Neuron (in vitro differentiated cells): ENCODE measurements at regions not wholly inside any gene's neighbourhood (a gene's known extent, or its start where the extent isn't known, plus 50 kb on each side); places are given as distances from the start of the nearest gene placed in this dataset.

Experiments used
- H2AFZ ChIP-seq: one replicate; pipeline ENCODE4 v1.6.1; 2013; ENCODE audit warnings: low read depth, mild to moderate bottlenecking, inconsistent platforms, low read length, moderate library complexity
- H3K27me3 ChIP-seq: one replicate; pipeline ENCODE4 v1.6.1; 2013; ENCODE audit warnings: low read length; ENCODE audit not compliant: insufficient read depth
- H3K36me3 ChIP-seq: one replicate; pipeline ENCODE4 v1.6.1; 2013; ENCODE audit warnings: low read length; ENCODE audit not compliant: insufficient read depth
- H3K4me1 ChIP-seq: one replicate; pipeline ENCODE4 v1.6.1; 2013; ENCODE audit warnings: low read length; ENCODE audit not compliant: insufficient read depth
- H3K4me3 ChIP-seq: 2 replicates; pipeline ENCODE4 v1.5.1; 2013; ENCODE audit warnings: mild to moderate bottlenecking, low read length, moderate library complexity
- H3K9me3 ChIP-seq: one replicate; pipeline ENCODE4 v1.6.1; 2013; ENCODE audit warnings: low read length

DNA sequence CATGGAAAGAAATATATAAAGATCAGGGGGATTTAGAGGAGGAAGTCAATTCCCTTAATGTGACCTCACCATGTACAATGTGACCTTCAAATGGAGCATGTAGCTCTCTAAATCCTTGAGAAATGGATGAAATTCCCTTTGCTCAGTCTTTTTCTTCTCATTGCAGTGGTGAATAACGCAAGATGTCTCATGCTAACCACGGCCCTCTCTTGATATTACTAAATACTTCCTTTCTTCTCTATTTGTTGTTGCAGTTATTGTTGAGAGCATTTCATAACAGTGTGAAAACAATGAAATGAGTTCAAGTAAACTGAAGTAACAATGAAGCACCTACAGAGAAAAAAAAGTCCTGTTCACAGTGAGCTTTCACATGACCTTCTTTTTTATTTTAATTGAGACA, 55.6 kb downstream of the ZNF281 start:
- Histone ChIP-seq H3K36me3 (no peaks in the 10 kb centered on the region), H3K4me1 (no peaks in the 10 kb centered on the region)

DNA sequence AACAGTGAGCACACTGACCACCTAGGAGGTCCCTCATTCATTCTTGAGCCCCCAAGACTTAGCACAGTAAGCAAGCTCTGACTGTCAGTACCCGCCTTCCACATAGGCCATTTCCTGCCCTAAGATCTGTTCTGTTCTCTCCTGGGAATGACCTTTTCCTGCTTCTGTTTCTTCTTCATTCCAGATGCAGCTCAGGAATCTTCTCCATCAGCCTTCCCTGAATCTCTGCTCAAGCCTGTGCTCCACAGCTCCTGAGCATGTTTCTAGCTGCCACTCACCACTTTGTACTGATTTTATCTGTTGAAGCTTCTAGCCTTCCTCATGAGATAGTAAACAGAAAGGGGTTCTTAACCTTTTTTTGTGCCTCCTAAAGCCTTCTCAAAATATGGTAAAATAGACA, 56.6 kb downstream of the ZNF281 start:
- H3K27me3 ChIP-seq: no peaks in the 10 kb centered on the region
- no peaks in the 10 kb centered on the region for H3K9me3 ChIP-seq
- no peaks in the 10 kb centered on the region for H3K36me3 ChIP-seq
- no peak overlapping the region for H2AFZ ChIP-seq
- H3K4me1 ChIP-seq: no peaks in the 10 kb centered on the region
- H3K4me3 ChIP-seq: no peak overlapping the region

More for the DNA sequence above, 55.6 kb downstream of the ZNF281 start:
- no peak overlapping the region for H3K4me3 ChIP-seq
- H3K9me3 ChIP-seq: no peaks in the 10 kb centered on the region
- no peaks in the 10 kb centered on the region for H3K27me3 ChIP-seq
- no peak overlapping the region for H2AFZ ChIP-seq

- no peaks in the 10 kb centered on the region for H3K9me3 ChIP-seq
- H3K4me1 ChIP-seq: no peaks in the 10 kb centered on the region
- H2AFZ ChIP-seq: no peak overlapping the region
- H3K36me3 ChIP-seq: no peaks in the 10 kb centered on the region
- H3K27me3 ChIP-seq: no peaks in the 10 kb centered on the region
- H3K4me3 ChIP-seq: no peak overlapping the region
Measured at GRCh38 chr1:200351826-200352549, 57.8 kb downstream of the ZNF281 start.

GRCh38 chr1:200351425-200351824, 58.4 kb downstream of the ZNF281 start:
- Histone ChIP-seq H3K9me3 (no peaks in the 10 kb centered on the region), H3K4me3 (no peak overlapping the region)

DNA sequence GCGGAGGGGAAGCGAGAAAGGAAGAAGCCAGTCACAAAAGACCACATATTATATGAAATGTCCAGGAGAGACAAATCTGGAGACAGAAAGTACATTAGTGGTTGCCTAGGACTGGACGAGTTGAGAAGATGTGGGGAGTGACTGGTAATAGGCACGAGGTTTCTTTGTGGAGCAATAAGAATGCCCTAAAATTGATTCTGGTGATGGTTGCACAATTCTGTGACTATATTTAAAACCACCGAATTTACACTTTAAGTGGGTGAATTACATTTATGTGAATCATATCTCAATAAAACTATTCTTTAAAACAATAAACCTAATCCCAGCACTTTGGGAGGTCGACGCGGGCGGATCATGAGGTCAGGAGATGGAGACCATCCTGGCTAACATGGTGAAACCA, 63.1 kb downstream of the ZNF281 start:
- H2AFZ ChIP-seq: no peak overlapping the region
- H3K27me3 ChIP-seq: no peaks in the 10 kb centered on the region
- H3K36me3 ChIP-seq: no peaks in the 10 kb centered on the region
- no peaks in the 10 kb centered on the region for H3K4me1 ChIP-seq
- H3K4me3 ChIP-seq: no peak overlapping the region
- no peaks in the 10 kb centered on the region for H3K9me3 ChIP-seq

More at GRCh38 chr1:200351425-200351824, 58.4 kb downstream of the ZNF281 start:
- no peaks in the 10 kb centered on the region for H3K27me3 ChIP-seq
- no peaks in the 10 kb centered on the region for H3K4me1 ChIP-seq
- no peaks in the 10 kb centered on the region for H3K36me3 ChIP-seq
- H2AFZ ChIP-seq: no peak overlapping the region

GRCh38 chr1:200345520-200345919, 64.3 kb downstream of the ZNF281 start:
- Histone ChIP-seq H3K4me3 (no peak overlapping the region), H3K9me3 (no peaks in the 10 kb centered on the region), H3K36me3 (no peaks in the 10 kb centered on the region), H3K4me1 (no peaks in the 10 kb centered on the region), H3K27me3 (no peaks in the 10 kb centered on the region), H2AFZ (no peak overlapping the region)

DNA sequence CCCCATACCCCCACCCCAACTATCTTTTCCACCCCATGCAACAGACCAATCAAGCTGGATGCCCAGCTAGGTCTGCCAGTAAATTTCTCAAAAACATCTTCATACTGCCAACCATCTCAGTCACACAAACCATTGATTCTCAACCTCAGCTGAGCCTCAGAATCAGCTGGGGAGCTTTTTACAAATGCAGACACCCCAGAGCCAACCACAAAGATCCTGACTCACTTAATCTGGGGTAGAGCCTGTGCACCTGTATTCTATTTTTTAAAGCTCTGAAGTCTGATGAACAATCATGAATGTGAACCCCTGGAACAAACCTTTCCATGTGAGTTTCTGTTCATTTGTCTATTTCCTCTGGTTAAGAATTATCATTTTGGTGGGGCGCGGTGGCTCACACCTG, 66.0 kb downstream of the ZNF281 start:
- Histone ChIP-seq H3K36me3 (no peaks in the 10 kb centered on the region), H3K4me1 (no peaks in the 10 kb centered on the region)

GRCh38 chr1:200342511-200343311, 67.1 kb downstream of the ZNF281 start:
- Histone ChIP-seq H2AFZ (no peak overlapping the region), H3K4me3 (no peak overlapping the region), H3K4me1 (no peaks in the 10 kb centered on the region), H3K27me3 (no peaks in the 10 kb centered on the region), H3K9me3 (no peaks in the 10 kb centered on the region), H3K36me3 (no peaks in the 10 kb centered on the region)

More for the DNA sequence above, 66.0 kb downstream of the ZNF281 start:
- Histone ChIP-seq H2AFZ (no peak overlapping the region), H3K4me3 (no peak overlapping the region), H3K9me3 (no peaks in the 10 kb centered on the region), H3K27me3 (no peaks in the 10 kb centered on the region)

- Histone ChIP-seq H3K36me3 (no peaks in the 10 kb centered on the region), H3K9me3 (no peaks in the 10 kb centered on the region), H3K27me3 (no peaks in the 10 kb centered on the region), H3K4me1 (no peaks in the 10 kb centered on the region), H2AFZ (no peak overlapping the region), H3K4me3 (no peak overlapping the region)
Measured at GRCh38 chr1:200338451-200338850, 71.4 kb downstream of the ZNF281 start.

- no peak overlapping the region for H2AFZ ChIP-seq
- no peaks in the 10 kb centered on the region for H3K36me3 ChIP-seq
- H3K9me3 ChIP-seq: no peaks in the 10 kb centered on the region
- H3K4me3 ChIP-seq: no peak overlapping the region
- H3K4me1 ChIP-seq: no peaks in the 10 kb centered on the region
- H3K27me3 ChIP-seq: no peaks in the 10 kb centered on the region
Measured at GRCh38 chr1:200337831-200338230, 72.0 kb downstream of the ZNF281 start.

- Histone ChIP-seq H2AFZ (no peak overlapping the region), H3K9me3 (no peaks in the 10 kb centered on the region), H3K27me3 (no peaks in the 10 kb centered on the region), H3K4me1 (no peaks in the 10 kb centered on the region), H3K4me3 (no peak overlapping the region), H3K36me3 (no peaks in the 10 kb centered on the region)
Measured at GRCh38 chr1:200337410-200337809, 72.4 kb downstream of the ZNF281 start.

DNA sequence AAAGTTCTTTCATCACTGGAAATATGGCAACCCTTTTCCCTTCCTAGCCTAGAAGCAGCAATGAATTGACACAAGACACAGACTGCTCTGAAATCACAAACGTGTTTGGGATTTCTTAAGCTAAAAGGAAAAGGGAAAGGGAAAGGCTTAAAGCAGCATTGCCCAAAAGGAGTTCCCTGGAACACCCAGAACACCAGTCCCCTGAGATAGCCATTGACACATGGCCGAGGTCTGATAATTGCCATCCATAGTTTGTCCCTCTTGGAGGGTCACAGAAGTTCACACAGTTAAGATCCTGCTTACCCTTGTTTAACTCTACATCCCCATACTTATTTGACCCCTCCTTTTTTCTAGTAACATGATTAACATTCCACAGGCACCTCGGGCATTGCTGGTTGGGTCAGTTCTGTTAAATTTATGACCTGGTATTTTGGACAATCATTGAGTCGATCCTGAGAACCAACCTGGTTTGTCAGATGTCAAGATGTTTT, 72.9 kb downstream of the ZNF281 start:
- no peak overlapping the region for H2AFZ ChIP-seq
- H3K4me1 ChIP-seq: no peaks in the 10 kb centered on the region
- no peak overlapping the region for H3K4me3 ChIP-seq
- H3K27me3 ChIP-seq: no peaks in the 10 kb centered on the region
- no peaks in the 10 kb centered on the region for H3K9me3 ChIP-seq
- no peaks in the 10 kb centered on the region for H3K36me3 ChIP-seq

DNA sequence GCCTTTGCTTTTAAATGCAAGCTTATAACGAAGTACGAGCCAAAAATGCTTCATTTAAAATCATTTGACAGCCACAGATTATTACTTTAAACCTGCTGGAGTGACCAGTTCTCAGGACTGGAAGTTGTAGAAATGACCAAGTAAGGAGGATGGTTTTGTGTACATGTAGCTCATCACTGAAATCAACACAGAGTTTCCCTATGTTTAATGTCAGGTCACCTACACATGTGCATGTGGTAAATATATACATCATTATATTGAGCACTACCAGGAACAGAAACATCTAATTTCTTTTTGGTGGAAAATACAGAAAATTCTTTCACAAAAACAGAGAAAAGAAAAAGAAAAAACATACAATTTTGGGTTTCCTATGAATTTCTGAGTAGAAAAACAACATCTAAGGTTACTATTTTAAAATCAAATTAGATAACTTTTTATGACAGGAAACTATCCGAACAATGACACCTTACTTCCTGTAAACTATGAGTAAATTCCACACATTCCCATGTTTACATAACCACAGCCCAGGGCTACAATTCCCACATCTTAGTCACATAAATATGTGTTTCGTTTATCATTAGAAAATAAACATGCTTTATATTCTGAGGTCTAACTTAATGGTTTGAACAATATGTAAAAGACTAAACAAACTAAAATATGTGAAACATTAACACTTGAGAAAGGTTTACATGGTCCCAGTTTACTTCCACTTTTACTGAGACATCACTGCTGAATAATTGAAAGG, 73.6 kb downstream of the ZNF281 start:
- Histone ChIP-seq H3K4me1 (peaks cover 2% of the 10 kb centered on the region), H3K4me3 (no peak overlapping the region), H3K36me3 (no peaks in the 10 kb centered on the region), H3K27me3 (no peaks in the 10 kb centered on the region), H3K9me3 (no peaks in the 10 kb centered on the region), H2AFZ (no peak overlapping the region)
